SK-N-MC (cell line): ENCODE measurements at regions not wholly inside any gene's neighbourhood (a gene's known extent, or its start where the extent isn't known, plus 50 kb on each side); places are given as distances from the start of the nearest gene placed in this dataset.

Experiments
- EZH2 ChIP-seq: fragments of 200-600 bp; sonication (generic); IDR thresholded peaks from one replicate; pipeline ENCODE4 v1.6.1; 2017; ENCODE audit warnings: antibody characterized with exemption
- FOXP2 ChIP-seq: optimal IDR thresholded peaks from 2 replicates; pipeline ENCODE3; 2011; ENCODE audit warnings: mild to moderate bottlenecking, moderate library complexity; ENCODE audit not compliant: insufficient read depth; ENCODE audit errors: extremely low read length, control extremely low read depth
- POLR2AphosphoS5 ChIP-seq: IDR thresholded peaks from 2 replicates; pipeline ENCODE4 v1.6.1; 2012; ENCODE audit warnings: mild to moderate bottlenecking, low read depth, low read length, borderline replicate concordance

DNA sequence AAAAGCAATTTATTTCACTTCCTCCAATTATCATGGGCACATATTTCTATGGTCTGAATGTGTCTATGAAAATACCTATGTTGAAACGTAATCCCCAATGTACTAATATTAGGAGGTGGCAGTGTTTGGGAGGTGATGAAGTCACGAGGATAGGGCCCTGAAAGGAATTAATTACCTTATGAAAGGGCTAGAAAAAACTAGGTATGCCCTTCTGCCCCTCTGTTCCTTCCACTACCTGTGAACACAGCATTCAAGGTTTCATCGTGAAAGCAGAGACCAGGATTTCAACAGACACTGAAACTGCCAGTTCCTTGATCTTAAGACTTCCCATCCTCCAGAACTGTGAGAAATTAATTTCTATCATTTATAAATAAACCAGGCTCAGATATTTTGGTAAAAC, 1037.1 kb upstream of the C9orf72 start:
- TF ChIP-seq POLR2AphosphoS5 (no peak), EZH2 (no peak), FOXP2 (no peak)
